Renal cortex interstitium (tissue), 11 donors: ENCODE measurements at regions not wholly inside any gene's neighbourhood (a gene's known extent, or its start where the extent isn't known, plus 50 kb on each side); places are given as distances from the start of the nearest gene placed in this dataset.
"Not testable (repeated sequence)": the region's sequence is repeated elsewhere in the genome, so short reads cannot be mapped to it uniquely, and the experiment has no call there.

Source experiments
- DNase-seq, 11 donors: peaks; one replicate each; pipeline ENCODE4 v3.0.0-alpha.2; 2013; ENCODE audit warnings: low read depth in 9 of 11, low spot score in 4 of 11; ENCODE audit errors: extremely low read depth in 1 of 11

DNA sequence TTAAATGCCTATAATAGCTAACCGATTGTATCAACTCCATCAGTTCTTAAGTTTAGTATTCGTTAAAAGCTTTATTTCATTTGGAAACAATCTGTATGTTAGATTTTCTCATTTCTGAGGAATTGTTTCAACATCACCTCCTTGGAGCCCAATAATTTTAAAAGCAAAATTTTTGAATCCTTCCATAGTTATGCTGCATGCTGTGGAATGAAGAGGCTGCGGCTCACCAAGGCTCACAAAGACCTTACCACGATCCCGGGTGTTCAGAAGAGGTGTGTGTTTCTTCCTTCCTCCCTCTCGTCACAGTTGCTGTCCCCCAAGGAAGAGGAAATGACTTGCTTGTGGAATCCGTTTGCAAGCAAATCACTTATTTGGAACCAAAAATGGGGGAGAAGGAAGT is 143.8 kb downstream of the FGF1 start:
- DNase-seq = no peak

DNA sequence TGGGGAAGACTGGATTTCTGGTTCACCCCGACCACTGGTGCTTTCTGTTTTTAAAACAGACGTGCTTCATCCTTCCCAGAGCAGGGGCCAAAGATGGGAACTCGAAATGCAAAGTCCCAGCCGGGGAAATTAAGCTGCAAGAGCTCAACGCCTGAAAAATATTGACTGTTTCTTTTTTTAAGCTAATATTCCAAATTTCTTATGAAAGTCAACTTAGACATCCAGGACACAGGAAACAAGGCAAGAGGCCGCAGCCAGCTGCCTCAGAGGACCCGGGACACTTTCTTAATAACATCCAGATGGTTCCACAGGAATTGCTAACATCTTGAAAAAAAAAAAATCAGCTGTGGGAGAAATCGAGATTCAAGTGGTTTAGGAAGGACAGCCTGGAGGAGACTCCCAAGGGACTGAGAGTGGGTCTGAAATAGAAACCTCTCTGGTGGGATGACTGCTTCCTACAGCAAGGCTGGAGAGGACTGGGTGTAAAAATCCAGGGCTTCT is 144.9 kb downstream of the FGF1 start:
- peak in 4 of 11 donors; percentile 41 to 58 (median 50) for DNase-seq

DNA sequence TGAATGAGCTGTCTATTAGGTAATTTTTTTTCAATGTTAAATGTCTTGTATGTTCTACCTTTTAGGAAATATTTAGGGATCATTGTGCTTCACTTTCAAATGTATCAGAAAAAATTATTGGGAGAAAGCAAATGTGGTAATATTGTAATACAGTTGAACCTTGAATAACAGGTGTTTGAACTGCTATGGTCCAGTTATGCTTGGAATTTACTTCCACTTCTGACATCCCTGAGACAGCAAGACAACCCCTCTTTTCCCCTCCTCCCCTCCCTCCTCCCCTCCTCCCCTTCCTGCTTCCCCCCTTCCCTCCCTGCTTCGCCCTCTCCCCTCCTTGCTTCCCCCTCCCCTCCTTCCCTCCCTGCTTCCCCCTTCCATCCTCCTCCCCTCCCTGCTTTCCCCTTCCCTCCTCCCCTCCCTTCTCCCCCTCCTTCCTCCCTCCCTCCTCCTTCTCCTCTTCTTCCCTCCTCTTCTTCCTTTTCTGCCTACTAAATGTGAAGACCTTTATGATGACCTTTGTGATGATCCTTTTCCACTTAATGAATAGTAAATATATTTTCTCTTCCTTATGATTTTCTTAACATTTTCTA is 146.6 kb downstream of the FGF1 start:
- DNase-seq = no peak

DNA sequence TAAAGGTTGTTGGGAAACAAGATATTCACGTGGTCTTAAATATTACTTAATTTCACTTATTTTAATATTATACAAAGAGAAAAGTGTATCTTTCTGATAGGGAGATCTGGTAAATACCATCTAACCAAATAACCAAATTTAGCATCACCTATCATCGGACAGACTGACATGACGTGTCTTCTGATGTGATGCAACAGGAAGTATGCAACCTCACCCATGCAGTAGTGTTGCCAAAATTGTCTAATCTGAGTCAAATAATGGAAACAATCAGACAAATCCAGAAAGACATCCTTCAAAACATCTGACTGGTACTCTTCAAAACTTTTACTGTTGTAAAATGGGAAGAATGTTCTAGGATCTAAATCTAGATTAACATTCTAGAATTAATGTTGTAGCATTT is 148.0 kb downstream of the FGF1 start:
- DNase-seq = no peak

DNA sequence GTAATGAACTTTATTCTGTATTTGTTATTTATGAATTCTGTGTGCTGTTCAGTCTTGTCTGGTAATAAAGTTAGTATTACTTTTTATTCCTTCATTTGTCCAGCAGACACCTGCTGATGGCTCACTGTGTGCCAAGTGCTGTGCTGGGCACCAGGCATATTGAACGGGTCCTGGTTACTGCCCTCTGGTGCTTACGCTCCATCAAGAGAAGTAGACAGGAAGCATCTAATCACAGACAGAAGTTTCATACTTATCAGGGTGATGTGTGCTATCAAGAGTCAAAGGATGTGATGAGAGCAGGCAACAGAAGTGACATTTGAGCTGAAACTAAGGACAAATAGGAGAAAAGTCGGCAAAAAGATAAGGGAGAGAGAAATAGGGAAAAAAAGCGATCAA is 153.1 kb downstream of the FGF1 start:
- DNase-seq = no peak

DNA sequence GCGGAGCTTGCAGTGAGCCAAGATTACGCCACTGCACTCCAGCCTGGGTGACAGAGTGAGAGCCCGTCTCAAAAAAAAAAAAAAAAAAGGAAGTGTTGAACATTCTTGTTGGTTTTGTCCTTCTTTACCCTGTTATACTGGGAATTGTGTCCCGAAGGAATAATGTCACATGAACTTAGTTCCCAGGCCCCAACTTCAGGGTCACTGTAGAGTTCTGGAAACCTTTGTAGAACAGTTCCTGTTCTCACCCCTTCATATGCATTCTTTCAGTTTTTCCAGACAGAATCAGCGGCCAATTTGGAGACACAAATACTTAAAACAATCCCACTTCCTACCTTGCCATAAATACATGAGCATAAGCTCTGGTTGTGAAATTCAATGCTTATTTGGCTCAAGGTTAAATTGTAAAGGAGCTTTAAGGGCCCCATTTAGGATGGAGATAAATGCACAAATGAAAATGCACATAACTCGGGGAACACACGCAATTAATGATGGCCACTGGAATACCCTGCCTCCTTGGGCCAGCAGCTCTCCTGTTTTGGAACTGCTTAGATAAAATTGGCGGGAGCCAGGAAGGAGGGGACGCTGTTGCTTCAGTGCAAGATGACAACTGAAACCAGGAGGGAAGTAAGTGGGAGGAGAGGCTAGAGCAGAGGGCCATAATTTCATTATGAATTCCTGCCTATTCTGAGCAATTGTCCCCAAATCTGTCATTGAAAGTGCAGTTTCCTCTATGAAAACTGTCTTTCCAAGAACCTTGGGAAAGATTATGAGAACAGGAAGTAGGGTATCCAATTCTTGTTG is 153.7 kb downstream of the FGF1 start:
- DNase-seq = no peak

DNA sequence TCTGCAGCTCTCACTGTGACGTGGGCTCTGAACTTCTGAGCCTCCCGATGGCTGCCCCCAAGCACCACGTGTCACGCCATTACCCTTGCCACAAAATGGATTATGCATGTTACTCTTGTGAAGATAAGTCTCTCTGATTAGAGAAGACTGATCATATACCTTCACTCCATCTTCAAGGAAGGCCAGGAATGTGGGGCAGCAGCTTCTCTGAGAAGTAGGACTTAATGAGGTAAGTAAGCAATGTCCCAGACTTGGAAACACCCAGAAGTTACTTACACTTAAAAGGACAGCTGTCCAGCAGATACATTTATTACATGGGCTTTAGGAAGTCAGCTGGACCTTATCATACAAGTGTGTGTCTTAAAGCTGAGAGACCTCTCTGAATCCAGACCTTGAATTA is 155.0 kb downstream of the FGF1 start:
- no peak for DNase-seq

DNA sequence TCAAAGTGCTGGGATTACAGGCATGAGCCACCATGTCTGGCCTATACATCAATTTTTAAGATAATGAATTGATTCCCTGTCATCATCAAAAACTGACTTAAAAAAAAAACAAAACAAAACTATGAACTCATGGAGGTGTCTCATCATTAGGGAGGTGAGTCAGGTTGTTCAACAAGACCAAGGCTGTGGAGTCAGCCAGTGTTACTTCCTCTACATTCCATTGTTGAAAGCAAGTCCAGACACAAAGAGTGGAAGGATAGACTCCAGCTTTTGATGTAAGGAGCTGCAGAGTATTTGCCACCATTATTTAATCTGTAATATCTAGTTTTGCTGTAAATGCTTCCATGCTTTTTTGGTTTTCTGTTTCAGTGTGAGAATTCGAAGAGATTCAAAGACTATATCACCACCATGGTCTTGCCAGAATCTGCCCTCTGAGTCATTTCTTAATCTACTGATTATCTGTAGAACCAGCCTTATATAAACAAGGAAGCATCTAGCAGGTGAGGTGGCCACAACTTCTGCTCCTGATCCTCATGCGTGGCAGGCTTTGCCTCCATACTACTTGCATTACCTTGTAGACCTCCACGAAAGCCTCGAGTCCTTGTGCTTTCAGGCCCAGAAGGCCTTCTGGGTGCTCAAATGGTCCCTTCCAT is 156.1 kb downstream of the FGF1 start:
- DNase-seq = no peak

DNA sequence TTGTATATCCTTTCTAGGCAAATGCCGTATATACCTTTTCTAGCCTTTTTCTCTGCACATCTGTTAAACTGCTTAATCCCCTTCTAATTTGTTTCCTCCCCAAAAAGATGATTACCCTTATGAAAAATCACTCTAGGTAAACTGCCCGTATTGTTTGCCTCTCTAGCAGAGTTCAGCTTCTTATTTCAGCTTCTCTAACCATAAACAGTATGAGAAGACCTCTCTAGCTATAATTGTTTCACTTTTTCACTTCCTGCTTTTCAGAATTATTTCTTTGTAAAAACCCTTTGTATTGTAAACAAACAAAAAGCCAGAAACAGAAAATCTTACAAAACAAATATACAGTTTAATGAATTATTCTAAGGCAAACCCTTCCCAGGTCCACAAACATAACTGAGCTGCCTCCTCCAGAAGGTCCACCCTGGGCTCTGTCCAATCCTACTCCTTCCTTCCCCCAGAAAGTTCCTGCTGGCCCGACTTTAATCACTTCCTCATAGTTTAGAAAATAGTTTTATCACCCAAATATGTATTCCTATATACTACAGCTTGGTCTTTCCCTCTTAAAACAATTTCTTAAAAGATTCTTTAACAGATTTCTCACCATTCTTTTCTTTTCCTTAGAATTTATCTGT is 158.1 kb downstream of the FGF1 start:
- DNase-seq = no peak

DNA sequence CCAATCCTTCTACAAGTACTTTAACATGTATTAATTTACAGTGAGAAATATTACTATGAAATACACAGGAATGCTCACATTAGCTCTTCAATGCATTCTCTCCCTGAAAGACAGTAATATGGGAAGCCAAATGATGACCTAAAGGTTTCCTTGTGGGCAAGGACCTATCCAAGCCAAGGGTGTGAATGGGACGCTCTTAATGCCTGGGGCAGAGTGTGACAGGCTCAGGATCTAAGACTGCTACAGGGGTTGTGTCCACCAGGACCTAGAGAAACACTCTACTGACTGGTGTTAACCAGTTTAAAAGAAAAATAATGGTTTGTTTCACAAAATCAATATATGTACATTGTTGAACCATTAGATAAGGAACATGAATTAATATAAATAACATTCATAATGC is 158.7 kb downstream of the FGF1 start:
- no peak for DNase-seq

DNA sequence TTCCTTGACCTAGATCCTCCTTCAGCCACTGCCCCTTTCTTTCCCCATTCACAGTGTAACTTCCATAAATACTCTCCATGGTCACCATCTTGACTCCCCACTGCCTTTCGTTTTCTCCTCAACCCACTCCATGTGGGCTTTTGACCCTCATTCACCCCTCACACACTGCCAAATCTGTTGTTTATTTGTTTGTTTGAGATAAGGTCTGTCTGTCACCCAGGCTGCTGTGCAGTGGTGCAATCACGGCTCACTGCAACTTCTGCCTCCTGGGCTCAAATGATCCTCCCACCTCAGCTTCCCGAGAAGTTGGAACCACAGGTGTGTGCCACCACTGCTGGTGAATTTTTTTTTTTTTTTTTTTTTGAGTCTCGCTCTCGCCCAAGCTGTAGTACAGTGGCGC is 162.9 kb downstream of the FGF1 start:
- no peak for DNase-seq

DNA sequence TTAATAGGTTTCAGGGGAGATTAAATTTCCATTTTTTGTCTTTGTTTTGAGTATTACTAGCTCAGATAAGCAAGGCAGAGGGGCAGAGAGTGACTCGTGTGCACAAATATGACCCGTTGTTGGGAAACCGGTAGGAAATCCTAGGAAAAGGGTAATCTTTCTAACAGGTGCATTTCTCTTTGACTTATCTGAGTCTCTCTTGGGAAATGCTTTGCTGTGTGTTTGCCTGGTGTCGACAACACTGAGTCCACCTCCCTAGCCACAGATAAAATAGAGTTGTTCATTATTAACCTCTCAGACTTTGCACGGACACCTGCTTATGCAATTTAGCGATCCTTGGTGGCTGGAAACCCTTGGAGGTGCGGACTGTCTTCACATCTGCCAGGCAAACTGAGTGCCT is 164.2 kb downstream of the FGF1 start:
- DNase-seq = no peak

DNA sequence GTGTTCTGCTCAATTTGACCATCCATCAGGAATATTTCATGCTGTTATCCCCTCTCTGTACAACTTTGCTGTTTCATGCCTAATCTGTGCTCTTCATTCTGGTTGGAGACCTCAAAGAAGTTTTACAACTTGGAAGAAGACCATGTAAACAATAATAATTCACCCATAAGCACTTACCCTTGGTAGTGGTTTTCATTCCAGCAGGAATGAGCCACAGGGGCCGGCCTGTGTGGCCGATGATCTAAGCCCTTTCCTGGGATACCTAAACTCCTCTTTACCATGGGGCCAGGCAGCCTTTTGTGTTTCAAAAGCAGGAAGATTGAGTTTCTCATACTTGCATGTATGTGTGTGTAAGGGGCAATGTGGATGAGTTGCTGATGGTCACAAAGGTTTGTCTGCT is 165.0 kb downstream of the FGF1 start:
- DNase-seq = no peak

DNA sequence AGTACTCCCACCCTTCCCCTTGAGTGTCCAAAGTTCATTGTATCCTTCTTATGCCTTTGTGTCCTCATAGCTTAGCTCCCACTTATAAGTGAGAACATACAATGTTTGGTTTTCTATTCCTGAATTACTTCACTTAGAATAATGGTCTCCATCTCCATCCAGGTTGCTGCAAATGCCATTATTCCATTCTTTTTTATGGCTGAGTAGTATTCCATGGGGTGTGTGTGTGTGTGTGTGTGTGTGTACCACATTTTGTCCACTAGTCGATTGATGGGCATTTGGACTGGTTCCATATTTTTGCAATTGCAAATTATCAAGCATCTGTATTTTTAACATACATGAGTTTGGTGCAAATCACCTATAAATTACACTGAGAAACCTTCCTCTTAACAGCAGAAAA is 166.0 kb downstream of the FGF1 start:
- not testable (repeated sequence) for DNase-seq

DNA sequence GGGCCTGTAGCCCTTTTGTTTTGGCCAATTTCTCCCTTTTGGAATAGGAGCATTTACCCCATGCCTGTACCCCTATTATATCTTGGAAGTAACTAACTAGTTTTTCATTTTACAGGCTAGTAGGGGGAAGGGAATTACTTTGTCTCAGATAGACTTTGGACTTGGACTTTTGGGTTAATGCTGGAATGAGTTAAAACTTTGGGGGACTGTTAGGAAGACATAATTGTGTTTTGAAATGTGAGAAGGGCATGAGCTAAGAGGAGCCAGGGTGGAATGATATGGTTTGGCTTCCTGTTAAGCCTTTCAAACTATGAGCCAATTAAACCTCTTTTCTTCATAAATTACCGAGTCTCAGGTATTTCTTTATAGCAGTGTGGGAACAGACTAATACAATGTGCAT is 168.1 kb downstream of the FGF1 start:
- DNase-seq = no peak

DNA sequence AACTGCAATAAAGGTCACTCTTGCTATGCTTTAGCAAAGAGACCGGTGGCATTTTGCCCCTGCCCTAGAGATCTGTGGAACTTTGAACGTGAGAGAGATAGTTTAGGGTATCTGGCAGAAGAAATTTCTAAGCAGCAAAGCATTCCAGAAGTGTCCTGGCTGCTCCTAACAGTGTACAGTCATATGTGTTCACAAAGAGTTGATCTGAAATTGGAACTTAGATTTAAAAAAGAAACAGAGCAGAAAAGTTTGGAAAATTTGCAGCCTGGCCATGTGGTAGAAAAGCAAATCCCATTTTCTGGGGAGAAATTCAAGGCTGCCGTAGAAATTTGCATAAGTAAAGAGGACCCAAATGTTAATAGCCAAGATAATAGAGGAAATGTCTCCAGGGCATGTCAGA is 169.2 kb downstream of the FGF1 start:
- DNase-seq = no peak

DNA sequence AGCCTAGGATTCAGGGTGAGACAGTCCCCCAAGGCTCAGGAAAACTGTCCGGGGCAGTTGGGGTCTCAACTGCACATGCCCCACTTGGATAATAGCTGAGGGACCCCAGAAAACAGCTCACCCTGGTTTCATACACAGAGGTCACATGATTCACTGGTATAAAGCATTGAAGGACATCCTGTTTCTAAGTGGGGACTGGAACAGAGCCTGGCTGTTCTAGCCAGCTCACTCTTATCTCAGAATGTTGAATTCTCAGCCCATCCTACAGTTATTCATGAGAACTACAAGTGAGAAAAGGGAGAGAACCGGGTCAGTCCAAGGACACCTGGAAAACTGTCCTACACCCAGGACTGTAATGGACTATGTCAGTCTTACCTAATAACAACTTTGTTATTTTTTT is 170.9 kb downstream of the FGF1 start:
- no peak for DNase-seq

DNA sequence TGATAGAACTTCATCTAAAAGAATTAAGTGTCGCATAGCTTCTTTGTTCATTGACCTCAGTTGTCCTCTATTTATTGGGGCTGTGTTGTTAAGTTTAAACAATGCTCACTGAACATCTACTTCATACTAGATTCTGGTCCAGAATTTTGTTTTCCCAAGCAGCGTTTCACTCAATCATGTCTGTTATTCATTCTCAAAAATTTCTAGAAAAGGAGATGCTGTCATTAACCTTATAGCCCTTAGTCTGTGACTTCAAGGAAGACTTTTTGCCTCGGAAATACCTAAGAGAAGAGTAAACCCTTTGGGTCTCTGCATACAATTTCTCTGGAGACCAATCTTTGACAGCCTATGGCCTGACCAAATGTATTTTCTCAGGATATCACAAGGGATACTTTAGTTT is 171.7 kb downstream of the FGF1 start:
- DNase-seq = no peak

DNA sequence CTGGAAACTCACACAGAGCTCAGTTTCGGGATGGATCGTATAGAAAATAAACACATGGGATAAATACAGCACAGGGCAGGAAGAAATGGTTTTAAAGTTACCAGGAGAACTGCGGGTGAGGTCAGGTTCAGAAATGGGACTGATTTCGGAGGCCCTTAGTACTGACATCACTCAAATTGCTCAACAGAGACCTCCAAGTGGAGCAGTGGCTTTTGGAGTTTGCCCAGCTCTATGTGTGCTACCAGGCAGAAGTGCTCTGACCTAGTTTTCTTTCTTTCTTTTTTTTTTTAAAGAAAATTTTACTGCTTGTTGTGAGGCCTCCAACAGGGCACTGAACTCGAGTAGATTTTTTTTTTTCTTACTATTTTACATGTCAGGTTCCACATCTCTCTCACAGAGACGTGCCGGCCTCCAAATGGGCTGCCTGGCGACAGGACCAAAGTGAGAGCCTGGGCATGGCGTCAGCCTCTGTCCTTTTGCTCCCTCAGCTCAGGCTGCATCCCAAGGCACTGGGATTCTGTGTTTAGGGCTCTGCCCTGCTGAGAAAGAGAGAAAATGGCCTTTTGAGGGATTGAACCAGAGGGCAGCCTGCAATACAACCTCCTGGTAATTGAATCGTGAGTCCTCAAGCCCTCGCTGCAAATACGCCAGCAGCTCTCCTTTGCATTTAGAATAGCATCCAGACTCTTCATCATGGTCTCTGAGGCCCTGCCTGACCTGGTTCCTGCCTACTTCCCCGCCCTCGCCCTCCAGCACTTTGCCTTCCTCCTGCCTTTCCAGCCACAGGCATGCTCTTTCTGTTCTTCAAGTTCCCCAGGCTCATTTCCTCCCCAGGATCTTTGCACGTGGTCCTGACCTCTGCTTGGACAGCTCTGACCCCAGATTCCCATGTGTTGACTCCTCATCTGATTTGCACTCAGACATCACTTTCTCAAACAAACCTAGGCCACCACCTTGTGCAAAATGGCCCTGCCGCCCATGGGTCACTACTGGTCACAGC is 173.5 kb downstream of the FGF1 start:
- DNase-seq = no peak
